ENCODE measurements at regions not wholly inside any gene's neighbourhood (a gene's known extent, or its start where the extent isn't known, plus 50 kb on each side); places are given as distances from the start of the nearest gene placed in this dataset.

DNA sequence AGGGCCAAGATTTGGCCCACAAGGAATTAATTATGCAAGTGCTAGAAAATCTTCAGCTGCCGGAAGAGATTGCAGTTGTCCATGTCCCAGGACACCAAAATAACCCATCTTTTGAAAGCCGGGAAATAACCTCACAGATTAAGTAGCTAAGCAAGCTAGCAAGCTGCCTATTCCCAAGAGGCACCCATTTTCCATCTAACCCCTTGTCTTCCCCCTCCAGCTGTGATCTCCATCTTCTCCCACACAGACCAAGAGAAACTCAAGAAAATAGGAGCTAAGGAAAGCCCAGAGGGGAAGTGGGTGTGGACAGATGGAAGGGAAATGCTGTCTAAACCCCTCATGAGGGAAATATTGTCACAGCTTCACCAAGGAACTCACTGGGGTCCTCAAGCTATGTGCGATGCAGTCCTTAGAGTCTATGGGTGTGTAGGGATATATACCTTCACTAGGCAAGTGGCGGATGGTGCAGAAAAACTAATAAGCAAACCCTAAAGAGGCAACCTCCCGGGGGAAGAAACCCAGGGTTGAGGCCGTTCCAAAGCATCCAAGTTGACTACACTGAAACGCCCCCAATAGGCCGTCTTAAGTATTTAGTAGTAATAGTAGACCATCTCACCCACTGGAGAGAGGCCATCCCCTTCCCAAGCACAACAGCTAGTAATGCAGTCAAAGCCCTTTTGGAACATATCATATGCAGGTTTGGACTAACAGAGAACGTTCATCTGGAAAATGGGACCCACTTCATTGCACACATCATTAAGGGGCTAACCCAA lies 64.3 kb upstream of the PRSS16 start:
- Histone ChIP-seq H3K27ac (no peak overlapping the region), H3K9me3 (replicated peaks in 1 of 3) (no peaks in the 10 kb centered on the region), H3K4me1 (replicated peaks in 1 of 2) (peaks cover 0 to 6% of the 10 kb centered on the region in 2 donors), H3K4me3 (no peak overlapping the region), H3K36me3 (replicated peaks in 1 of 2) (no peaks in the 10 kb centered on the region), H3K27me3 (no peaks in the 10 kb centered on the region)
- intact Hi-C loops (cut with DNase I) = loop anchor here (10.0 kb wide), 1 partner anchor 712 kb away; a partner anchor contains a TSS
- WGBS, 4 donors = 69 to 86% (median 70%) methylated on average over 9 of the region's 9 CpGs
- no peak for DNase-seq
- TF ChIP-seq POLR2A (IDR thresholded peaks at IDR 0.05) = no peak
- TF ChIP-seq, protein P1, sequence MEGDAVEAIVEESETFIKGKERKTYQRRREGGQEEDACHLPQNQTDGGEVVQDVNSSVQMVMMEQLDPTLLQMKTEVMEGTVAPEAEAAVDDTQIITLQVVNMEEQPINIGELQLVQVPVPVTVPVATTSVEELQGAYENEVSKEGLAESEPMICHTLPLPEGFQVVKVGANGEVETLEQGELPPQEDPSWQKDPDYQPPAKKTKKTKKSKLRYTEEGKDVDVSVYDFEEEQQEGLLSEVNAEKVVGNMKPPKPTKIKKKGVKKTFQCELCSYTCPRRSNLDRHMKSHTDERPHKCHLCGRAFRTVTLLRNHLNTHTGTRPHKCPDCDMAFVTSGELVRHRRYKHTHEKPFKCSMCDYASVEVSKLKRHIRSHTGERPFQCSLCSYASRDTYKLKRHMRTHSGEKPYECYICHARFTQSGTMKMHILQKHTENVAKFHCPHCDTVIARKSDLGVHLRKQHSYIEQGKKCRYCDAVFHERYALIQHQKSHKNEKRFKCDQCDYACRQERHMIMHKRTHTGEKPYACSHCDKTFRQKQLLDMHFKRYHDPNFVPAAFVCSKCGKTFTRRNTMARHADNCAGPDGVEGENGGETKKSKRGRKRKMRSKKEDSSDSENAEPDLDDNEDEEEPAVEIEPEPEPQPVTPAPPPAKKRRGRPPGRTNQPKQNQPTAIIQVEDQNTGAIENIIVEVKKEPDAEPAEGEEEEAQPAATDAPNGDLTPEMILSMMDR (IDR thresholded peaks at IDR 0.05) = no peak

DNA sequence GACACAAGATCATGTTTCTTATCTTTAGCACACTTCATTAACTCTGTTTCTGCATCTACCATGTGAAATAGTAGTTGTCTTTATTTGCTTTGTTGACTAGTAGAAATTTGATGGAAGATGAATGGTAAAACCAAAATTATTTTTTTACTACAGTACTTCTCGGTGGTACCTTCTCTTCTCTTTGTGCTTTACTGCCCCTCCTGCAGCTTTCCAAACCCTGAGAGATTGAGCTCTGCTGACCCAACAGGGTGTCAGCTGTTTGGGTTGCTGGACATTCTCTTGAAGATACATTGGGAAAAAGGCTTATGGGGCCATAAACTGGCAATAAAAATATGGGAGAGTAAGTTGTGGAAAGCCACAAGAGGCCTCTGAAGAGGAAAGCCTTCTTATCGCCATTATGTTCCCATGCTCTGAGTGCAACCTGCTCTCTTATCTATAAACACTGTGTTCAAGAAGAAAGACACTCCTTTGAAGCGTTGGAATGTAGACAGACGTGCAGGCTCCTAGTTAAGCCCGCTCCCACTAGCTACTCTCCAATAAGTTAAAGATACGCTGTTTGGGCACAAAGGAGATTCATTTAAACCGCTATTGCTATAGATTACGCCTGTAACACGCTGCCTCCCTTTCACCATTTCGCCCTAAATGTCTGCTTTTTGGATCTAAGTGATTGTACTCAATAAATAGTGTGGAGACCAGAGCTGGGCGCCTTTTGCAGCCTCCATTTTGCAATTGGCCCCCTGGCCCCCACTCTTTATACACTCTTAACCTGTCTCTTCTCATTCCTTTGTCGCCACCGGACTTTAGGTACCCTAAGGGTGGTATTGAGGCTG lies 60.1 kb upstream of the PRSS16 start:
- H3K27me3 ChIP-seq = no peaks in the 10 kb centered on the region
- no peaks in the 10 kb centered on the region for H3K4me1 ChIP-seq (replicated peaks in 1 of 2)
- DNase-seq = no peak
- 15 to 27% (median 20%) methylated on average over 13 of the region's 13 CpGs for WGBS, 4 donors
- TF ChIP-seq POLR2A (IDR thresholded peaks at IDR 0.05) = no peak
- TF ChIP-seq, protein P1 (IDR thresholded peaks at IDR 0.05) = no peak
- H3K27ac ChIP-seq = peak overlapping the region in 4 of 5 donors; percentile 74 to 88 (median 76)
- intact Hi-C loops (cut with DNase I) = loop anchor here (10.0 kb wide), 1 partner anchor 707 kb away; a partner anchor contains a TSS
- no peaks in the 10 kb centered on the region for H3K36me3 ChIP-seq (replicated peaks in 1 of 2)
- H3K4me3 ChIP-seq = peak overlapping the region in 3 of 4 donors; percentile 51 to 87 (median 63)
- no peaks in the 10 kb centered on the region for H3K9me3 ChIP-seq (replicated peaks in 1 of 3)

DNA sequence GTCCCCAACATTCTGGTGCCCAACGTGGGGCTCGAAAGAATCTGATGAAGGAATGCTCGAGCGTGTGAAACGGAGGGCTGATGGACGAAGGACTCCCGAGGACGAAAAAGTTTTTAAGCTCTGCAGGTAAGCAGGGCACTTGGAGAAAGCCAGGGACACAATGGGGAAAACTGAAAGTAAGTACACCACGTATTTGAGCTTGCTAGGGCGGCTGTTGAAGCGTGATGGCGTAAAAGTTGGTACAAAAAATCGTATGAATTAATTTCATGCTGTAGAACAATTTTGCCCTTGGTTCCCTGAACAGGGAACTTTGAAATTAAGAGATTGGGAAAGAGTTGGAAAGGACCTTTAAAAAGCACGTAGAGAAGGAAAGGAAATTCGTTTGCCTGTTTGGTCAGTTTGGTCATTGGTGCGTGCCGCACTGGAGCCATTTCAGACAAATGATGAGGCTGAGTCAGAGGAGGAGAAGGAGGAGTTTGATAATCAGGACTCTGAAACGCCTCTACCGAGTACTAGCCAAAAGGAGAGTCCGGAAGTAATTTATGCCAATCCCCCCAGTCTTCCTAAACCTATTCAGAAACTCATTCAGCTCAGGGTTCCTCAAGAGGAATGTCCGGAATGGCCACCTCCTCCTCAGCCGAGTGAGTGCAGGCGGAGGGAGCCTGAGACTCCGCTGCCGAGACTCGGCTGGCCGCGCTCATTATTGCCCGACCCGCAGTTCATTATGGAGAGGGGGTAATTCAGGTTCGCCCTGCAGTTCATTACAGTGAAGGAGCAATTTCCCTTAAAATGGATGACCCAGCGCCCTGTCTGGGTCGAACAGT lies 59.2 kb upstream of the PRSS16 start:
- no peaks in the 10 kb centered on the region for H3K27me3 ChIP-seq
- peak; percentile 54 to 73 (median 66) for DNase-seq
- peak in 1 of 2 donors; percentile 69 for TF ChIP-seq POLR2A (IDR thresholded peaks at IDR 0.05)
- TF ChIP-seq, protein P1 (IDR thresholded peaks at IDR 0.05) = no peak
- 0 to 1% (median 0%) methylated on average over 30 to 33 of the region's 33 CpGs for WGBS, 4 donors
- intact Hi-C loops (cut with DNase I) = loop anchor here (10.0 kb wide), 1 partner anchor 707 kb away; a partner anchor contains a TSS
- H3K27ac ChIP-seq = peak overlapping the region; percentile 74 to 88 (median 77)
- H3K4me3 ChIP-seq = peak overlapping the region; percentile 22 to 87 (median 57)
- H3K4me1 ChIP-seq (replicated peaks in 1 of 2) = no peaks in the 10 kb centered on the region
- no peaks in the 10 kb centered on the region for H3K36me3 ChIP-seq (replicated peaks in 1 of 2)
- no peaks in the 10 kb centered on the region for H3K9me3 ChIP-seq (replicated peaks in 1 of 3)

Measured in adrenal gland (tissue), 9 donors.